Ishikawa (cell line): ENCODE measurements at regions not wholly inside any gene's neighbourhood (a gene's known extent, or its start where the extent isn't known, plus 50 kb on each side); places are given as distances from the start of the nearest gene placed in this dataset.

Experiments used
- CREB1 ChIP-seq: IDR thresholded peaks from 2 replicates; pipeline ENCODE4 v1.6.1; 2012; ENCODE audit warnings: low read depth
- EP300 ChIP-seq: IDR thresholded peaks from 2 replicates; pipeline ENCODE4 v1.6.1; 2012; ENCODE audit warnings: borderline replicate concordance
- FOXM1 ChIP-seq: IDR thresholded peaks from 2 replicates; pipeline ENCODE4 v1.6.1; 2012; ENCODE audit warnings: low read depth, borderline replicate concordance
- RAD21 ChIP-seq: IDR thresholded peaks from 2 replicates; pipeline ENCODE4 v1.6.1; 2012; ENCODE audit warnings: low read depth
- TAF1 ChIP-seq: IDR thresholded peaks from 2 replicates; pipeline ENCODE4 v1.6.1; 2012; ENCODE audit warnings: low read depth, mild to moderate bottlenecking
- TEAD4 ChIP-seq: IDR thresholded peaks from 2 replicates; pipeline ENCODE4 v1.6.1; 2012
- YY1 ChIP-seq: IDR thresholded peaks from 2 replicates; pipeline ENCODE4 v1.6.1; 2012; ENCODE audit warnings: low read depth
- TF ChIP-seq, protein P1 (sequence below): IDR thresholded peaks from 2 replicates; pipeline ENCODE4 v1.6.1; 2012

DNA sequence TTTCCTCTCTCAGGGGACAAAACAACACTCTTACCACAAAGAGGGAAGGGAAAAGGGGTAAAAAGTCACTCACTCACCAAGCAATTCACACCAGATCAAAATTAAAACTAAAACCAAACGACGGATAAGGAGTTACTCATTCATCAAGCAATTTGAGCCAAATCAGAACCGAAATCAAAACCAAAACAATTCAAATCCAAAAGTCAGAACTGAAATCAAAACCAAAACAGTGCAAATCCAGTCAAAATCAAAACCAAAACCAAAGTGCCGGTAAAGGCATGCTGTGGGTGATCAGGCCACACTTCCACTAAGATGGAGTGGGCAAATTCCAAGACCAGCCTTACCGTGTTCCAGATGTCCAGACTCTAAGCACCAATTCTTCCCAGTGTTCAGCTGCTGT, 717.9 kb downstream of the AMY1C start:
- TF ChIP-seq EP300 = no peak
- TF ChIP-seq, protein P1, sequence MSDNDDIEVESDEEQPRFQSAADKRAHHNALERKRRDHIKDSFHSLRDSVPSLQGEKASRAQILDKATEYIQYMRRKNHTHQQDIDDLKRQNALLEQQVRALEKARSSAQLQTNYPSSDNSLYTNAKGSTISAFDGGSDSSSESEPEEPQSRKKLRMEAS = no peak
- TF ChIP-seq TEAD4 = no peak
- no peak for TF ChIP-seq FOXM1
- no peak for TF ChIP-seq CREB1
- no peak for TF ChIP-seq RAD21
- TF ChIP-seq TAF1 = no peak
- TF ChIP-seq YY1 = no peak
